ENCODE measurements at regions not wholly inside any gene's neighbourhood (a gene's known extent, or its start where the extent isn't known, plus 50 kb on each side); places are given as distances from the start of the nearest gene placed in this dataset.

DNA sequence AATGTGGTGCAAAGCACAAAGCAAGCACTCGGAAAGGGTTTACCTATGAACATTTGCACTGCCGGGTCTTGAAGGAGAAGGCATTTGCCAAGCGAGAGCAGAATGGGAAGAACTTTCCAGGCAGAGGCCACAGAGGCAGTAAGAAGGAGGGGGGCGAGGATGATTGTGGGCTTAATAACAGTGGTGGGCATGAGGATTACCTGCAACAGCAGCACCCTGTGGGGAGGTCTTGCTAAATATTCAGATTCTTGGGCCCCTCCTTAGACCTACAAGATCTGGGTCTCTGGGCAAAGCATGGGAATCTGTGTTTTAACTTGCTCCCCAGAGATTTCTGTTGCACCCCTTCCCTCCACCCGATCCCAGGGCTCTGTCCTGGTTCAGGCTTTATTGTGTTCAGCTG, 75.1 kb upstream of the ZBED5 start:
- intact Hi-C loops (cut with DNase I; ENCODE audit: low total_unique reads), result no loop called here
- DNase-seq (ENCODE audit: low spot score in 2 of 2), result no peak
- H3K4me3 ChIP-seq (ENCODE audit: low read depth, poor library complexity, severe bottlenecking), result no peak overlapping the region
- 88 to 92% methylated on average over 5 of the region's 5 CpGs for WGBS, 2 donors
- no peak for TF ChIP-seq POLR2A (IDR thresholded peaks at IDR 0.05)
- no peak for TF ChIP-seq CTCF (IDR thresholded peaks at IDR 0.05)

DNA sequence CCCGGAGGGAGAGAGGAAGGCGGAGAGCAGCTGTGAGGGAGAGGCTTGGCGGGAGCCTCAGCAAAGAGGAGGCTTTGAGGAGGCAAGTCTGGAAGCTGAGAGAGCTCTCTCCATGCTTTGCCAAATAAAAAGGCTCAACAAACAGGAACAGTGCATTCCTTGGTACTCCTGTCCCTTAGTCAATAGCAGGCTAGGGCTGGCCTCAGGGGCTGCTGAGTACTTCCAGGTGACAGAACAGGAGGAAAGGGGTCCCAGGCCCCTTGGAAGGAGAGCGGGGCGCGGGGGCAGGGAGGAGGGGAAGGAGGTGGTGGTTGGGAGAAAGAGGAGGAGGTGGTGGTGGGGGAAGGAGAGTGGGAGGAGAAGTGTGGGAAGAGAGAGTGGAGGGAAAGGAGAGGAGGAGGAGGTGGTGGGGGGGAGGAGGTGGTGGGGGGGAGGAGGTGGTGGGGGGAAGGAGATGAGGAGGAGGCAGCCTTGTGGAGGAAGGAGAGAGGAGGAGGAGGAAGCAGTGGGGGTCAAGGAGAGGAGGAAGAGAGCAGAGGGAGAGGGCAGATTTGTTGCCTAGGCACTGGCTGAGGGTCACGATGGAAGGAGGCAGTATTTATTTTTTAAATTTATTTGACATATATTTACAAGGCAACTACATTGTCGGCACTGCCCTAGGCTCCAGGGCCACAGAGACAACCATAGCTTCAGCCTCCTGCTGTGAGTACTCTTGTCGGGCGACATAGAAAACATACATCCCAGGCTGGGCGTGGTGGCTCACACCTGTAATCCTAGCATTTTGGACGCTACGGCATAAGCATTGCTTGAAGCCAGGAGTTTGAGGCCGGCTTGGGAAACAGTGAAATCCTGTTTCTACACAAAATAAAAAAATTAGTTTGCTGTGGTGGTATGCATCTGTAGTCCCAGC, 74.2 kb upstream of the ZBED5 start:
- TF ChIP-seq CTCF (IDR thresholded peaks at IDR 0.05) (no peak), POLR2A (IDR thresholded peaks at IDR 0.05) (no peak)
- no peak overlapping the region for H3K4me3 ChIP-seq (ENCODE audit: low read depth, poor library complexity, severe bottlenecking)
- 24 to 30% methylated on average over 14 of the region's 14 CpGs for WGBS, 2 donors
- intact Hi-C loops (cut with DNase I; ENCODE audit: low total_unique reads), result no loop called here
- DNase-seq (ENCODE audit: low spot score in 2 of 2), result no peak

GRCh38 chr11:10930972-10931760, 73.3 kb upstream of the ZBED5 start:
- 0 to 1% methylated on average over 32 to 37 of the region's 69 CpGs for WGBS, 2 donors
- peak; percentile 77 to 92 for DNase-seq (ENCODE audit: low spot score in 2 of 2)
- TF ChIP-seq POLR2A (IDR thresholded peaks at IDR 0.05), result no peak
- no peak for TF ChIP-seq CTCF (IDR thresholded peaks at IDR 0.05)

GRCh38 chr11:10930224-10930971, 72.5 kb upstream of the ZBED5 start:
- peak in 1 of 2 donors; percentile 13 for DNase-seq (ENCODE audit: low spot score in 2 of 2)
- H3K4me3 ChIP-seq (ENCODE audit: low read depth, poor library complexity, severe bottlenecking), result peak overlapping the region; percentile 47
- intact Hi-C loops (cut with DNase I; ENCODE audit: low total_unique reads), result no loop called here
- TF ChIP-seq POLR2A (IDR thresholded peaks at IDR 0.05) (no peak), CTCF (IDR thresholded peaks at IDR 0.05) (no peak)
- 5 to 13% methylated on average over 15 to 35 of the region's 35 CpGs for WGBS, 2 donors

More at GRCh38 chr11:10930972-10931760, 73.3 kb upstream of the ZBED5 start:
- intact Hi-C loops (cut with DNase I; ENCODE audit: low total_unique reads), result no loop called here
- H3K4me3 ChIP-seq (ENCODE audit: low read depth, poor library complexity, severe bottlenecking), result peak overlapping the region; percentile 47

DNA sequence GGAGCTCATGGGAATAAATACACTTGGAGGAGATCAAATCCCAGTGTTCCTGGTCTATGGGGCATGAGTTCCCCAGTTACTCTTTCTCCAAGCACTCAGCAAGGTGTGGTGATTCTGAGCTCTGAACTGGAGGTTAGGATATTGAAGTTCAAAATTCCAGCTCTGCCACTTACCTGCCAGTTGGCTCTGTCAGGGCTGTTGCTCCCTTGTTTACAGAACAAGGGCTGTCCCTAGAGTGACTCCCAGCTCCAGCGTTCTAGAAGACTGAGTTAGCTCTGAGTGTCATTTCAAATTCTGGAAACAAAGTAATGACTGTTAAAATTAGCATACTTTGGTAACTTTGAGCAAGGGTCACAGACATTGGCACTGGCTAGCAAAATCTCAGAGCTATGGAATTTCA, 69.7 kb upstream of the ZBED5 start:
- WGBS, 2 donors, result 23 to 30% methylated on average over 1 of the region's 1 CpG
- TF ChIP-seq CTCF (IDR thresholded peaks at IDR 0.05) (no peak), POLR2A (IDR thresholded peaks at IDR 0.05) (no peak)
- intact Hi-C loops (cut with DNase I; ENCODE audit: low total_unique reads), result no loop called here
- H3K4me3 ChIP-seq (ENCODE audit: low read depth, poor library complexity, severe bottlenecking), result no peak overlapping the region
- peak in 1 of 2 donors; percentile 11 for DNase-seq (ENCODE audit: low spot score in 2 of 2)
